Vagina (tissue), 2 donors: ENCODE measurements at regions not wholly inside any gene's neighbourhood (a gene's known extent, or its start where the extent isn't known, plus 50 kb on each side); places are given as distances from the start of the nearest gene placed in this dataset.

Experiments used
- CTCF ChIP-seq, 3 experiments: fragments of 450-650 bp in 2 of 3; fragments of 200-600 bp in 1 of 3; sonication (generic) in 1 of 3; IDR thresholded peaks; one replicate each; pipeline ENCODE4 v1.5.1; 2017 to 2019; ENCODE audit warnings: antibody characterized with exemption in 3 of 3, mild to moderate bottlenecking in 2 of 3, moderate library complexity in 2 of 3
- POLR2A ChIP-seq, 2 donors: fragments of 450-650 bp; IDR thresholded peaks; one replicate each; pipeline ENCODE4 v1.6.1; 2017; ENCODE audit warnings: antibody characterized with exemption in 2 of 2, mild to moderate bottlenecking in 2 of 2, moderate library complexity in 2 of 2
- POLR2AphosphoS5 ChIP-seq, 2 donors: sonication (generic); formaldehyde crosslinking; IDR thresholded peaks; one replicate each; pipeline ENCODE4 v1.9.0; 2017; ENCODE audit warnings: antibody characterized with exemption in 2 of 2, mild to moderate bottlenecking in 2 of 2, low read depth in 1 of 2; ENCODE audit not compliant: insufficient read depth in 1 of 2

GRCh38 chr7:131021902-131022301, 287.9 kb upstream of the KLF14 start:
- TF ChIP-seq POLR2A (IDR thresholded peaks at IDR 0.05) = no peak
- TF ChIP-seq CTCF (IDR thresholded peaks at IDR 0.05) = no peak
- no peak for TF ChIP-seq POLR2AphosphoS5 (IDR thresholded peaks at IDR 0.05; ENCODE audit: insufficient read depth in 1 of 2, low read depth in 1 of 2)
